GM21515 (cell line): ENCODE measurements at regions not wholly inside any gene's neighbourhood (a gene's known extent, or its start where the extent isn't known, plus 50 kb on each side); places are given as distances from the start of the nearest gene placed in this dataset.
A peak's percentile ranks its signal among the peaks of the same experiment; 100 is the strongest.

Experiments used
- ATAC-seq: cut with Tn5 transposase; IDR thresholded peaks from one replicate; pipeline ENCODE4 v1.9.1; 2021; ENCODE audit not compliant: unreplicated experiment

DNA sequence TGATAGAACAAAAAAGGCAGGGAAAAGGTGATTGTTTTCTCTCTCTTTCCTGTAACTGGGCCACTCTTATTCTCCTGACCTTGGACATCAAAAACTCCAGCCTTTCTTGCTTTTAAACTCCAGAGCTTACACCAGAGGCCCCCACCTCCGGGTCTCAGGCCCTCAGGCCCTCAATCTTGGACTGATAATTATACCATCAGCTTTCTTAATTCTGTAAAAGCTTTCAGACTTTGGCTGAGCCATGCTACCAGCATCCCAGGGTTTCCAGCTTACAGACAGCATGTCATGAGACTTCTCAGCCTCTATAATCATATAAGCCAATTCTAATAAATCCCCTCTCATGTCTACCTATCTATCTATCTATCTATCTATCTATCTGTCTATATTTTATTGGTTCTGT is 137.7 kb downstream of the SNX18 start:
- no peak for ATAC-seq

DNA sequence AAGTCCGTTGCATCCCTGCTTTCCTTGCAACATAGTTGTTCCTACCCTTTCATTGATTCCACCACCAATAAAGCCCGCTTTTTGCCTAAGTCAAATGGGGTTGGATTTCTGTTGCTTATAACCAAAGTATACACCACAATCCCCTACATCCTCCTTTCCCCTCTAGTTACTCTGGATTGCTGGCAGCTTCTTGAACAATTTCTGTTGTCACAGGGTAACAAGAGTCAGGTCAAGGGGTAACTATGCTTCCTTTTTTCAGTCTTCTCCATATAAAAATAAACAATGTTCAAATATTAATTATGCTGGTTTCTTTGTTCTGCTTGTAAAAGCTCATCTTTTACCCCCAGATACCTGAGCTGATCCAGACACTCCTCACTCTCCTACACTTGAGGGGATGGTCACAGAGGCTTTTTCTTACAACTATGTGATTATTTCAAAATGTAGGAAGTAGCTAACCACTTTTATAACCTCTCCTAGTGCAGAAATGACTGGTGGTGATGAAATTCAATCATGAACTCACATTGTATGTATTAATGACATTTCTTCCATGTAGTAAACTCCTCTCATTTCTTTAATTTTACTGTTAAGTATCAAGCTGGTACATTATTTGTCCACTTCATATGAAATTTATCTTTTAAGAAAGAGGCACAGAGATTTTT is 136.5 kb downstream of the SNX18 start:
- no peak for ATAC-seq

DNA sequence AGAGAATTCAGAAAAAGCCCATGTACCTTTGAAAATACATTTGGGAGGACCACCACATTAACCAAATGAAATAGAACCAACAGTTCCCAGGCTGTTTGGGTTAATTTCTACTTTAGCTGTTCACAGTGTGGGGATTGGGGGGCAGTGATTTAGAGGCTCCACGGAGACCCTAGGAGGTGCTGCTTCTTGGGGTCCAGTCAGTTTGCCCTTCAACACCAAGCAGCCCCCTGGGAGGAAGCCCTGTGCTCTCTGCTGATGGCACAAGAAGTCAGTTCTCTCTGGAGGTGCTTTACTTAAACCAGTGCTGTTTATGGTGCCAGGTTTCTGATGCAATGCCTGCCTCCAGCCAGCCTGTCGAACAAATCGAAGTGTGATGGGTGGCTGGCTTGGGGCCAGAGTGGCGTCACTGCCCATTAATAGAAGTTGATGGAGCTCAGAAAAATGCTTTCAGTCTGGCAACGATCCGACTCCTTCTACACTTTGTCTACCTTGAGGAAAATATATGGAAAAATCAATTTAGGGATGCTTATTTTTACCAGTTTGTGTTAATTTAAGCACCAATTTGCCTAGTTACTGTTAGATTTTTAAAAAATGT is 134.0 kb downstream of the SNX18 start:
- ATAC-seq, result no peak

DNA sequence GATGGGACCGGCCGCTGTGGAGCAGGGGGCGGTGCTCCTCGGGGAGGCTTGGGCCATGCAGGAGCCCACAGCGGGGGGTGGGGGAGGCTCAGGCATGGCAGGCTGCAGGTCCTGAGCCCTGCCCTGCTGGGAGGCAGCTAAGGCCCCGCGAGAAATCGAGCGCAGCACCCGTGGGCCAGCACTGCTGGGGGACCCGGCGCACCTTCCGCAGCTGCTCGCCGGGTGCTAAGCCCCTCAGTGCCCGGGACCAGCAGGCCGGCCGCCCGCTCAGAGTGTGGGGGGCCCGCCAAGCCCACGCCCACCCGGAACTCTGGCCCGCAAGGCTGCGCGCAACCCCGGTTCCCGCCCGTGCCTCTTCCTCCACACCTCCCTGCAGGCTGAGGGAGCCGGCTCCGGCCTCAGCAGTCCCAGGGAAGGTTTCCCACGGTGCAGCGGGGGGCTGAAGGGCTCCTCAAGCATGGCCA is 131.5 kb downstream of the SNX18 start:
- ATAC-seq, result no peak

DNA sequence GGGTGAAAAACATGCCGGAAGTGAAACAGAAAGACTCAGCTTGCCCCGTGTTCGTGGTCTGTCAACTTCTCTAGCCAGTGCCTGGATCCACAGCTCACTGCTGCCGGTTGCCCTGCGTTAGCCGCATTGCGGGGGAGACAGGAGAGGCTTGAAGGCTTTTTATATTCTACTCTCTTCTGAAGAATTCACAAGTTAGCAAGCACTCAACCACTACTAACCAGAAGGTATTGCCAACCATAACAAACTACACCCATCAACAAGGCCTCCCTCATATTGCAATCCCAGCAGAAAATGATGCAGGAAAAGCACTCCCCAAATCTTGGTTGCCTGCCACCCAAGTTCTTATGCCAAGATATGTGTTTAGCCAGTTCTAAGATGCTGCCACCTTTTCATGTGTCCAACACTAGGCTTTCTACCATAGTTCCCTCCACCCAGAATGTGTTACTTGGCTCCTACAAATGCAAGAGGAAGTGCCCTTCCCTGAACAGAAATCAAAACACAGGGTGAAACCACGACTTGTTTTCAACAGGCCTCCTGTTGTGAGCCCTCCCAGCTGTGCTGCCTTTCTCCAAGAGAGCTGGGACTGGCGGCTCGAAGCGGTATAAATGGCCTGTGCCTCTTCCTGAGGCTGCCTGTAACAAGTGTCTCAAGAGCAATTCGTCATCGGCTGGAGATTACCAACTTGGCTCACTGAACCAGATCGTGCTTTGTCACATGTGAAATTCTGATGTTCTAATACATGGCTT is 129.0 kb downstream of the SNX18 start:
- ATAC-seq, result peak; percentile 96

DNA sequence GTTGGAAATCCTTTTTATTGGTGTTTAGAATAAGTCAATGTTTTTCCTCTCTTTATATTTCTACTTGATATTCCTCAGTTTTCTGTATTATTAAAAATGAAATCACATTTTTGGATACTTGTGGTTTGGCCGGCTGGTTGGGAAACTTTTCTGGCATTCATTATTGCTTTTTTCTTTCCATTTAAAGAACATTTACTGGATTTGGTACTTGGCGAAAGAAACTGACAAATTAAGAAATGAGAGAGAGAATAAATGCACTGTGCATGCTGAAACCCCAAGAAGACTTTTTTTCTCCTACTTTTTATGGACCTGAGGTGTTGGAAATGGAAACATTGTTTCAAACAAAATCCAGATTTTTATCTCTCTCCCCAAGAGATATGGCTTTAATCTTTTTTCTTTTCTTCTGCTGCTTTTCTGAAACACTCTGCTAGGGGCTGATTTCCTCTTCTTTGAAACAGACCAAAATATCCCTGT is 128.4 kb downstream of the SNX18 start:
- ATAC-seq, result no peak

DNA sequence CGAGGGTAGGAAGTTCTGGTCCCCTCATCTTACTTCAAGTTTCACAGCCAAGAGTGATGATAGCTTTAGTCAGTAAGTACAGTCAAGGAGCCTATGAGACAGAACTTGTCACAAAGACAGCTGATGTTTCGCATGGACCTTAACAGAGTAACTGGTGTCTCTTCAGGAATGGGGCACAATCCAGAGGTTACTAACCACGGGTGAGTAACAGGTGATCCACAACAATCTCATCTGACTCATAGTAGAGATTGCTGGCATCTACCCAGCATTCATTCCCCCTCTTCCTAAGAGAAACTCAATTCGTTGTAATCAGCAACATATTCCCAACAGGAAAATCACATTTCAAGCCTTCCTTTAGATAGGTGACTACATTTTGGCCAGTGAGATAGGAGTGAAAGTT is 126.7 kb downstream of the SNX18 start:
- no peak for ATAC-seq

DNA sequence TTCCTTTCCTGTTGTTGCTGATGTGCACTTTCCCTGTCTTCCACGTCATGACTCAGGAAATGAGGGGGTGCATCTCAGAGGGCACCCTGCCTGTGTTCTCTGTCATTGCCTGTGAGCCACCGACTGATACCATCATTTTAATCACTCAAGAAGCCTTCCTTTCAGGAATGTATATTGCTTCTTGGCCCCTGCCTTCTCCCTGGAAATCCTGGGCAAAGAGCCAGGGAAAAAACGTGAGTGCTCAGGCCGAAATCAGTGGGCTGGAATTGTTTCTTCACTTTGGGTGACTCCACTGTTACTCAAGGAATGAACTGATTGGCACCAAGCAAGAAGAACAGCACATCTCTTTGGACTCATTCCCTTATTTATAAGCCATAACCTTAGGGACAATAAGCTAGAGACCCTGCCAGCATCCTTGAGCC is 126.1 kb downstream of the SNX18 start:
- no peak for ATAC-seq

DNA sequence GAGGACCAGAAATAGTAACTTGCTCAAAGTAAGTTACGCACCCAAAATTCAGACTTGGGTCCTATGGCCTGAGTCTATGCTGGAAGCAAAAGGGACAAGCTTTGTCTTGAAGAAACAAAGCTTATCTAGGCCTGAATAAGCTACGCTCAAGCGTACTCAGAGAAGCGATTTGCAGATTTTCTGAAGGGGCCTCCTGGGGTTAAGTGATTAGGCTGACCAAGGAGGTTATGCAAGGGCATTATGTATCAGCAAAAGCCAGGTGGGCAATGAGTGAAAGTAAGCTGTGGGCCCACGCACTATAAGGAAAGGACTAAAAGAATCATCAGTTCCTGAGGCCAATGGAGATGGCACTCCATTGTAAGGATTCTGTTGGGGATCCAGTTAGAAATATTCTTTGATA is 122.1 kb downstream of the SNX18 start:
- ATAC-seq, result no peak

DNA sequence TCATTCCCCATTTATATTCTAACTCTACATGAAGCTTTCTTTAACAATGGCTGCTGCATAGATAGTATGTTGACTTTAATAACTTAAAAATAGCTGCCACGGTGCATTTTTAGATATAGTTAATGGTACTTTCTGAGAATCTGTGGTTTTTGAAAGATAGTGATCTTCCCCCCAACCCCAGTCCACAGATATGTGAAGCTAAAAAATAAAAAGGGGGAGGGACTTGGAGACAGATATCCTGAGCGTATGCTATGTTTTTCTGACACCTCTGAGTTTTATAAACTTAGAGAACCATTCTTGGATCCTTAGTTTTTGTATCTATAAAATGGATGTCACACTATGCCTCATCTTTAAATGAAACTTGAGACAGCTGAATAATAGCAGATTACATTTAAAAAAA is 120.5 kb downstream of the SNX18 start:
- no peak for ATAC-seq

DNA sequence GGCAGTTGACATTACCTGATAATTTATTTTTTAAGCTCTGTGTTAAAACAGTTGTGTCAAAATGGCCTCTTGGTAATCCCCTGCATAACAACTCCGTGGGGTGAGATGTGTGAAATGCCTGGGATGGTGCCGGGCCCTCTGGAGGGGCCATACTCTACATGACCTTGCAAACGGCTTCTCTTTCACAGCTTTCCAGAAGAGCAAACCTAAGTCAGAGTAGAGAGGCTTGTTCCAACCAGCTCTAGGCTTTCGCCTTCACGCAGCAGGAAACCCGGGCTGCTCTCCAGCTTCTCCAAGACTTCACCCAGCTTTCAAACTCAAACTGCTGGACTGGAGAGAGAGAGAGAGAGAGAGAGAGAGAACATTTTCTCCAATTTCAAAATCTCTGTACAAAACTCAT is 120.1 kb downstream of the SNX18 start:
- no peak for ATAC-seq

DNA sequence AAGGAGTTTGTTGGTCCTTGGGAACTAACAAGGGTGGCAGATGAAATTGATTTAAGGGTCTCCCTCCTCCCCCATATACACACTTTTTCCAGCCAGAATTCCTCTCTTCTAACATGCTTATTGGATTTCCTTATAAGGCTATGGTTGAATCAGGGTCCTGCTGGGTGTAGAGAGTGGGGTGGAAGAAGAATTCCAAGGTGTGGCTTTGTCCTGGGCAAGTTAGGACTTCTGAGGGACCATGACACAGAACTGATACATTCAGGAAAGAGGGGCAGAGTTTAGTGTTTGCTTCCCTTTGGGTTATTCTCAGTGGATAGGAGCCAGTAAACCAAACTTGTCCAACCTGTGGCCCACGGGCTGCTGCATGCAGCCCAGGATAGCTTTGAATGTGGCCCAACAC is 116.5 kb downstream of the SNX18 start:
- ATAC-seq, result no peak

DNA sequence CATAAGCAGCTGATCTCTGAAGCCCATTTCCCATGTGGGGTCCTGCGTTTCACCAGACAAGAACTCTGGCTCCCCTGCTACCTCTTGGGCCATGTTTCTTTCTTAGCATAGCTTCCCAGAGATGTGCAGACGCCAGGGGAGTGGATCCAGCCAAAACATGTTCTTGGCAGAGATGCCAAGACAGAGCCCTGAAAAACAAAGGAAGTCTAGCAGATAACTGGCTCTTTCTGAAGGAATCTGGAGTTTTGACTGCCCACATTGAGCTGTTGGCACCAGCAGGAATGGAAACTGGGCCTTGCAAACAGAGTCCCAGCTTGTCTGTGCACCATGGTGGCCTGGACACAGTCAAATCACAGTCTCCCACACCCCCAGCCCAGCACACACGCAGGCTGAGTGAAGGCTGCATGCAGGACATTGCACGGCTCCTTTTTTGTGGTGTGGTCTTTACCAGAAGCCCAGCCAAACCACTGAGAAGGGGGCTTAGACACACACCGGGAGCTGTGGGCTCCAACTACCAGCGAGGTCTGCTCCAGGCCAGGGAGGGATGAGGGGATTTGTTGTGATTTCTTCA is 114.7 kb downstream of the SNX18 start:
- ATAC-seq, result no peak

DNA sequence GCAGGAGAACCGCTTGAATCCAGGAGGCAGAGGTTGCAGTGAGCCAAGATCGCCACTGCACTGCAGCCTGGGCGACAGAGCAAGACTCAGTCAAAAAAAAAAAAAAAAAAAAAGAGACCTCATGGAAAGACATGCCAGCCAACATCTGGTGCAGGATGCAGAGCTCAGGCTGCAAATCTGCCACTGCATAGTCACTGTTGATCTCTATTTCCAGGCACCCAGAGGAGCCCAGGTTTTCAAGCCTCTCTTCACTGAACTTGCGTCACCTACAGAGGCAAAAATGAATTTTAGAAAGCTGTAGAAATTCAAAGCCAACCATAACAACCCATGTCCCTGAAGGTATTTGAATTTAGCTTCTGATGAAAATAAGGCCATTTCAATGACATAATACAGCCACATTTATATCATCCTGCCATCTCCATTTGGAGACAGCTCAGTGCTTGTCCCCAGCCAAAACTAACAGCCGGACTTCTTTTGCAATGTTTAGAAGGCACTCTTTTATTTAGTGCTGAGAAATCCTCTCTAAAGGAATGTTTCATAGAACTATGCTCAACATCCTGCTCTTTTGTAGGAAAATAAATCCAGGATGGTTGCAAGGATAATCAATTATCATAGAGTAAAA is 113.3 kb downstream of the SNX18 start:
- no peak for ATAC-seq

DNA sequence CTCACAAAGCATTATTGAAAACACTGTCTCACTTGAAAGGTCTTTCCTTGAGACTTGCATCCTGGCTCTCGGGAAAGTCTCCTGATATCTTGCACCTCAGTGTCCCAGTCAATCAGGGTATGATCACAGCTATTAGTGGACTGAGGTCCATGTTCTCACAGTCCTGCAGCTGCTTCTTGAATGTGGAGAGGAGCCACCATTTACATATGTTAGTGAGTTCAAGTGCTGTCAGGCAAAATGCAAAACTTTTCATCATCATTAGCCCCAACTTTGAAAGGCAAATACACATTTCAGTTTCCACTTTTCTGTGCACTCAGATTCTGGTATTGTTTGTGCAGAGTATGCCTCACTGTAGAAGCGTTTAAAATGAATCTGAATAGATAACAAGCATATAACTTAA is 111.6 kb downstream of the SNX18 start:
- ATAC-seq, result no peak

DNA sequence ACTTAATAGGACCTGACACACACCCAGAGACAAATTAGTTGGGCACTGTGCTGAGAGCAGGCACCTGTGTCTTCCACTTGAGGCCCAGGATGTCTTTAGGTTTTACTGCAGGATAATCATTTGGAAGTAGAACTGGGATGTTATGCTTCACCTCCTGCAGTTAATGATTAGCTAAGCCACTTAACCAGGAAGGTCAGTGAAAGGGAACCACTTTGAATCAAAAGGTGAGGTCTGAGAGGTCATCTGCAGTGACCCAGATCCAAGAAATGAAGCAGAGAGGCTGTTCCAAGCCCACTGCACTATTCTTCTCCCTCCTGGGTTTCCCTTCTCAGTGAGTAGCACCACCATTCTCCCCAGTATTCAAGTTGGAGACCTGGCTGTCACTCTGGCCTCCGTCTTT is 110.5 kb downstream of the SNX18 start:
- no peak for ATAC-seq

DNA sequence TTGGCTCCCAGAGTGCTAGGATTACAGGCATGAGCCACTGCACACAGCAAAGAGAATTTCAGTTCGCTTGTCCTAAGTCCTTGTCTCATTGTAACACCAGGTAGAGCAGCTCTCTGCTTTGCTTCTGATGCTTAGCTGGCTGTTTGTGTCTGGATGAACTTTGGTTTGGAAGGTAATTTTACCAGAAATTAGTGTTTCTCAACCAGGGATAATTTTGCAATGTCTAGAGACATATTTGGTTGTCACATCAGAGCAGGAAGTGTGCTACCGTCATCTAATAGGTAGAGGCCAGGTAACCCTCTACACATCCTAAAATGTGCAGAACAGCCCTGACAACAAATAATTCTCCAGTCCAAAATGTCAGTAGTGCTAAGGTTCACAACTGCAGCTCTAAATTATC is 108.8 kb downstream of the SNX18 start:
- no peak for ATAC-seq

DNA sequence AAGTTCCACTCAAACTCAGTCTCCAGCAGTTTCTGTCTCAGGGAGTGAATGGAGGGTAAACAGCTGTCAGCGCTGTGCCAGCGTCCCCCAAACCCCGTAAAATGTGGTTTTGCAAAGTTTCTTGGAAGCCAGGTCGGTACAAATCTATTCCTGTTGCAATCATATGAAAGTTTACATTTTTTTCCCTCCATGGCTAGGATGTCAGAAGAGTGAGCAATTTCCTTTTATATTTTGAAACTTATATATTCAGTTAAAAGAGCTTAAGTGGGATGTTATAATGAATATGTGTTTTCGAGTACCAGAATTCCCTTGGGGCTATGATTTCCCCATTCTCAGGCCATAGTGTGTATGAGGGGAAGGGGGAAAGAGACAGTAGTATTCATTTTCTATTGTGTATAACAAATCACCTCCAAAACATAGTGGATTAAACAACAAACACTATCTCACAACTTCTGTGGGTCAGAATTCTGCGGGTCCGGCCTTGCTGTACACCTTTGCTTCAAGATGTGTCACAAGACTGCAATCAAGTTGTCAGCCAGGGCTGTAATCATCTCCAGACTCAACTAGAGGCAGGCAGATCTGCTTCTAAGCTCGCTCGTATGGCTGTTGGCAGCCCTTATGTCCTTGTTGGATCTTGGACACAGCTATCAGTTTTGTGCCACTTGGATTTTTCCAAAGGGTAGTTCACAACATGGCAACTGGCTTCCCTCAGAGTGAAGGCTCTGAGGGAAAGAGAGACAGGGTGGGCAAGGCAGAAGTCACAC is 107.4 kb downstream of the SNX18 start:
- ATAC-seq, result no peak

DNA sequence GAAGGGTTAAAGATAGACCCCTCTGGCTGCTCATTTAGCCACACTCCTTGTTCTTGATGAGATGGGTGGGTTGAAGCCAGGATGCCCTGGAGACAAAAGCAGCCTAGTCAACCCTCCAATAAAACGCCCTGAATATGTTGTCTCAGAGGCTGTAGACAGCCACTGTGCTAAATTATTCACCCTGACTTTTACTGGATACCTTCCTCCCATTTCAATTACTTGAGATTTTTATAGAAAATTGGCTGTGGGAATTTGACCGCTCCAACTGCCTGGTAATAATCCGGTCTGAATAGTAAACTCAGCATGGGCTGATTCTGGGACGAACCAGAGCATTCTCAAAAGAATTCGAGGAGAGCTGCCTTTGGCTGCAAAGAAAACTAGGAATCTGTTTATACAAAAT is 104.2 kb downstream of the SNX18 start:
- no peak for ATAC-seq

DNA sequence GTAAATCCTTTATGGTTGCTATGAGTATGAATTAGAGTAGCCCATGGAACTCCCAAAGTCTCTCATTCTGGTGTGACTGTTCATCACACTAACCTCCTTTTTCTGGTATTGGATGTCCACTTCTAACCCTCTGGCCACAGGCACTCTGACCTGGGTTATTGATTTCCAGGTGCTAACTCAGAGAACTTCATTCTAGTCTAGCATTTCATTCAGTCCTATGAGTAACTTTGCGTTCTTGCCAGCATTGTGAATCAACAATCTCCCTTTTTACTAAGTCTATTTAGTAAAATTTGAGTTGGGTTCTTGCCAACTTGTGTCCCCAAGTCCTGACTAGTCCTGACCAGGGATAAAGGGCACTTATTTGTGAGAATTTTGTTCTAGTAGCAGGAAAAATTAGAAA is 103.5 kb downstream of the SNX18 start:
- ATAC-seq, result no peak
